Thyroid gland (tissue), 4 donors: ENCODE measurements at regions not wholly inside any gene's neighbourhood (a gene's known extent, or its start where the extent isn't known, plus 50 kb on each side); places are given as distances from the start of the nearest gene placed in this dataset.

Source experiments
- DNase-seq, 2 donors: peaks; one replicate each; pipeline ENCODE4 v3.0.0-alpha.2; 2019
- H3K27ac ChIP-seq, 3 donors: fragments of 200-600 bp; sonication (generic); 1 replicate in 2 of 3; 2 replicates in 1 of 3; pipeline ENCODE4 v1.5.1; 2016 to 2019; ENCODE audit warnings: mild to moderate bottlenecking in 1 of 3, moderate library complexity in 1 of 3
- H3K27me3 ChIP-seq: fragments of 200-600 bp; sonication (generic); one replicate; pipeline ENCODE4 v1.5.1; 2019
- H3K36me3 ChIP-seq, 2 donors: fragments of 200-600 bp; sonication (generic); one replicate each; pipeline ENCODE4 v1.5.1; 2016 to 2019
- H3K4me1 ChIP-seq, 2 donors: fragments of 200-600 bp; sonication (generic); one replicate each; pipeline ENCODE4 v1.5.1; 2017 to 2019
- H3K4me3 ChIP-seq, 3 donors: fragments of 200-600 bp; sonication (generic); replicated peaks in 1 of 3; 1 replicate in 2 of 3; 2 replicates in 1 of 3; pipeline ENCODE4 v1.5.1; 2016; ENCODE audit warnings: mild to moderate bottlenecking in 1 of 3
- H3K9me3 ChIP-seq: fragments of 200-600 bp; sonication (generic); one replicate; pipeline ENCODE4 v1.5.1; 2017
- CTCF ChIP-seq, 6 experiments: fragments of 200-600 bp in 3 of 6; fragments of 450-650 bp in 3 of 6; sonication (generic) in 3 of 6; IDR thresholded peaks; one replicate each; pipeline ENCODE4 v1.5.1; 2016 to 2019; ENCODE audit warnings: antibody characterized with exemption in 6 of 6, mild to moderate bottlenecking in 2 of 6, inconsistent platforms in 1 of 6, moderate library complexity in 1 of 6
- POLR2A ChIP-seq, 2 donors: fragments of 450-650 bp; IDR thresholded peaks; one replicate each; pipeline ENCODE4 v1.6.1; 2017; ENCODE audit warnings: antibody characterized with exemption in 2 of 2, mild to moderate bottlenecking in 2 of 2, moderate library complexity in 1 of 2
- WGBS, 2 donors: methylation state at CpG; one replicate each; pipeline ENCODE4 v1.1.5; 2017; 5-methylcytosine and 5-hydroxymethylcytosine counted together
- intact Hi-C: fragments of 100-400 bp; cut with DNase I; formaldehyde crosslinking; loops from one replicate; pipeline ENCODE4 v1.15.1; 2023

- DNase-seq: no peak
- Histone ChIP-seq H3K36me3 (no peaks in the 10 kb centered on the region), H3K27me3 (no peaks in the 10 kb centered on the region), H3K4me3 (no peak overlapping the region), H3K4me1 (no peaks in the 10 kb centered on the region), H3K9me3 (no peaks in the 10 kb centered on the region), H3K27ac (no peak overlapping the region)
- WGBS, 2 donors: 33 to 56% methylated on average over 2 of the region's 2 CpGs
- no peak for TF ChIP-seq POLR2A (IDR thresholded peaks at IDR 0.05)
- TF ChIP-seq CTCF (IDR thresholded peaks at IDR 0.05): no peak
- intact Hi-C loops: no loop called here
Measured at GRCh38 chr21:30104241-30104640, 62.4 kb downstream of the CLDN17 start.

DNA sequence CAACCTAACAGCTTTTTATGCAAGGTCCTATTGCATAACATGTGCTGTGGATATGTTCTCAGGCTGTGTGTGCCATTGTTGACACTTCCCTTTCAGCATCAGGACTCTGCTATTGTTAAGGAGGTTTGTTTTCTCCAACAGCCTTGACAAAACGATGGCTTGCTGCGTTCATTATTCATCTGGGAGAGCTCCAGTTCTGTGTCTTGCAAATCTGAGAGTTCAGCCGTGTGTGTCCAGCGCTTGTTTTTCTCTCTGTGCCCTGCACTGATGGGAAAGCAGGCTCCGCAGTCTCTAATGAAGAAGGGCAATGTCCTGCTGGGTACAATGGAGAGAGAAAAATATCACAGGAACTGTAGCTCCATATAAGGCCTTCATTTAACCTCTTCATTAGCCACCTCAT lies 63.7 kb downstream of the CLDN17 start:
- intact Hi-C loops: no loop called here
- 41 to 47% methylated on average over 5 of the region's 5 CpGs for WGBS, 2 donors
- no peaks in the 10 kb centered on the region for H3K27me3 ChIP-seq

GRCh38 chr21:30101967-30102366 lies 64.6 kb downstream of the CLDN17 start:
- no peak overlapping the region for H3K4me3 ChIP-seq
- no peak for TF ChIP-seq CTCF (IDR thresholded peaks at IDR 0.05)
- no peaks in the 10 kb centered on the region for H3K36me3 ChIP-seq
- H3K9me3 ChIP-seq: no peaks in the 10 kb centered on the region
- no peaks in the 10 kb centered on the region for H3K27me3 ChIP-seq
- 79 to 89% methylated on average over 4 of the region's 4 CpGs for WGBS, 2 donors
- intact Hi-C loops: no loop called here
- no peak for DNase-seq
- no peak overlapping the region for H3K27ac ChIP-seq
- no peaks in the 10 kb centered on the region for H3K4me1 ChIP-seq

More for the DNA sequence above, 63.7 kb downstream of the CLDN17 start:
- H3K27ac ChIP-seq: no peak overlapping the region
- no peak overlapping the region for H3K4me3 ChIP-seq
- no peak for TF ChIP-seq POLR2A (IDR thresholded peaks at IDR 0.05)
- no peak for TF ChIP-seq CTCF (IDR thresholded peaks at IDR 0.05)
- DNase-seq: peak in 1 of 2 donors; percentile 7
- H3K9me3 ChIP-seq: no peaks in the 10 kb centered on the region
- H3K36me3 ChIP-seq: no peaks in the 10 kb centered on the region
- no peaks in the 10 kb centered on the region for H3K4me1 ChIP-seq

GRCh38 chr21:30097791-30098190 lies 68.8 kb downstream of the CLDN17 start:
- H3K36me3 ChIP-seq: no peaks in the 10 kb centered on the region
- H3K4me3 ChIP-seq: no peak overlapping the region
- TF ChIP-seq CTCF (IDR thresholded peaks at IDR 0.05) (no peak), POLR2A (IDR thresholded peaks at IDR 0.05) (no peak)
- H3K27me3 ChIP-seq: no peaks in the 10 kb centered on the region
- H3K27ac ChIP-seq: no peak overlapping the region
- DNase-seq: no peak
- no peaks in the 10 kb centered on the region for H3K9me3 ChIP-seq
- intact Hi-C loops: no loop called here
- 82 to 88% methylated on average over 5 of the region's 5 CpGs for WGBS, 2 donors
- H3K4me1 ChIP-seq: no peaks in the 10 kb centered on the region

GRCh38 chr21:30083225-30083945 lies 83.2 kb downstream of the CLDN17 start:
- Histone ChIP-seq H3K4me3 (no peak overlapping the region), H3K9me3 (no peaks in the 10 kb centered on the region), H3K27ac (no peak overlapping the region), H3K27me3 (no peaks in the 10 kb centered on the region), H3K36me3 (no peaks in the 10 kb centered on the region), H3K4me1 (peaks cover 0 to 3% of the 10 kb centered on the region in 2 donors)
- DNase-seq: no peak
- intact Hi-C loops: no loop called here
- WGBS, 2 donors: 26 to 29% methylated on average over 4 of the region's 4 CpGs
- TF ChIP-seq POLR2A (IDR thresholded peaks at IDR 0.05) (no peak), CTCF (IDR thresholded peaks at IDR 0.05) (no peak)
